MM.1S (cell line): ENCODE measurements at regions not wholly inside any gene's neighbourhood (a gene's known extent, or its start where the extent isn't known, plus 50 kb on each side); places are given as distances from the start of the nearest gene placed in this dataset.

Experiments used
- EZH2 ChIP-seq: fragments of 300-600 bp; sonication (generic); optimal IDR thresholded peaks from 2 replicates; pipeline ENCODE3; 2017; ENCODE audit warnings: low read depth, mild to moderate bottlenecking, antibody characterized with exemption, low read length, mixed read lengths
- TF ChIP-seq, protein P1 (sequence below): fragments of 300-600 bp; sonication (generic); IDR thresholded peaks from 2 replicates; pipeline ENCODE4 v1.5.1; 2016; ENCODE audit warnings: antibody characterized with exemption, low read length, mixed read lengths

DNA sequence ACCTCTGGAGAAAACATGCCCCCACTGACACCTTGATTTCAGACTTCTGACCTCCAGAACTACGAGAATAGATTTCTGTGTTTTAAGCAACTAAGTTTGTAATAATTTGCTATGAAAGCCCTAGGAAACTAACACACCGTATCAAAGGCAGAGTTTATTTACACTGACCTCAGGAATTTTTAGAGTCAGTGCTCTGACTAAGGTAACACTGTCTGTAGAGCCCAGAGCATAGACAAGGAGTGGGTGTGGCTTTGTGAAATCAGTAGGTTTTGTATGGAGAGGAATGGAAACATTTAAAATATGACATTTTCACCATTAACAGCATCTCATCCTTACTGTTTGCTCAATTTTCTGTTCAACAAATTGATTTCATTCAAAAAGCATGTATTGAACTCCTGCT lies 764.4 kb upstream of the PCDH10 start:
- no peak for TF ChIP-seq EZH2
- TF ChIP-seq, protein P1, sequence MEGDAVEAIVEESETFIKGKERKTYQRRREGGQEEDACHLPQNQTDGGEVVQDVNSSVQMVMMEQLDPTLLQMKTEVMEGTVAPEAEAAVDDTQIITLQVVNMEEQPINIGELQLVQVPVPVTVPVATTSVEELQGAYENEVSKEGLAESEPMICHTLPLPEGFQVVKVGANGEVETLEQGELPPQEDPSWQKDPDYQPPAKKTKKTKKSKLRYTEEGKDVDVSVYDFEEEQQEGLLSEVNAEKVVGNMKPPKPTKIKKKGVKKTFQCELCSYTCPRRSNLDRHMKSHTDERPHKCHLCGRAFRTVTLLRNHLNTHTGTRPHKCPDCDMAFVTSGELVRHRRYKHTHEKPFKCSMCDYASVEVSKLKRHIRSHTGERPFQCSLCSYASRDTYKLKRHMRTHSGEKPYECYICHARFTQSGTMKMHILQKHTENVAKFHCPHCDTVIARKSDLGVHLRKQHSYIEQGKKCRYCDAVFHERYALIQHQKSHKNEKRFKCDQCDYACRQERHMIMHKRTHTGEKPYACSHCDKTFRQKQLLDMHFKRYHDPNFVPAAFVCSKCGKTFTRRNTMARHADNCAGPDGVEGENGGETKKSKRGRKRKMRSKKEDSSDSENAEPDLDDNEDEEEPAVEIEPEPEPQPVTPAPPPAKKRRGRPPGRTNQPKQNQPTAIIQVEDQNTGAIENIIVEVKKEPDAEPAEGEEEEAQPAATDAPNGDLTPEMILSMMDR = no peak
